HCT116 (cell line): ENCODE measurements at regions not wholly inside any gene's neighbourhood (a gene's known extent, or its start where the extent isn't known, plus 50 kb on each side); places are given as distances from the start of the nearest gene placed in this dataset.
"Not testable (repeated sequence)": the region's sequence is repeated elsewhere in the genome, so short reads cannot be mapped to it uniquely, and the experiment has no call there.

Experiments
- ATAC-seq: fragments of 200-7000 bp; cut with Tn5 transposase; 2 replicates; pipeline ENCODE4 v1.9.1; 2020; ENCODE audit warnings: mild to moderate bottlenecking, moderate library complexity
- BruUV-seq: library from RNA; stranded (reverse); fragments of 400-500 nt; replicated peaks from 2 replicates; lab custom pipeline; 2021; lab: Mats Ljungman, UMichigan
- CTCF ChIA-PET: fragments of 300-600 bp; sonication (Branson Sonifier 250); formaldehyde crosslinking; loops from one replicate; lab custom pipeline; 2021; ENCODE audit warnings: antibody characterized with exemption; lab: Charles Lee
- POLR2A ChIA-PET: fragments of 300-600, 350-600 bp; sonication (Branson Sonifier 250); formaldehyde crosslinking; loops from one replicate; lab custom pipeline; 2021; ENCODE audit warnings: antibody characterized with exemption; lab: Charles Lee
- RAD21 ChIA-PET, 2 experiments: fragments of 300-600 bp; sonication (Branson Sonifier 250); formaldehyde crosslinking; loops; one replicate each; lab custom pipeline; 2023; ENCODE audit warnings: low total read pairs in 2 of 2; ENCODE audit not compliant: uncharacterized antibody in 2 of 2, unreplicated experiment in 2 of 2, low non-redundant PET in 1 of 2; lab: Charles Lee
- DNase-seq: peaks from one replicate; pipeline ENCODE4 v3.0.0-alpha.2; 2010; ENCODE audit warnings: low read depth, low spot score
- H2AFZ ChIP-seq: fragments of 200-600 bp; shearing (Covaris generic), sonication (generic); 2 replicates; pipeline ENCODE4 v1.6.1; 2017; ENCODE audit warnings: low read depth, mixed run types, mixed read lengths, antibody characterized with exemption, low read length; ENCODE audit not compliant: poor library complexity, severe bottlenecking
- H3K27ac ChIP-seq: 2 replicates; pipeline ENCODE4 v1.5.1; 2012; ENCODE audit warnings: low read depth, low read length
- H3K27me3 ChIP-seq: fragments of 200-600 bp; sonication (generic); 2 replicates; pipeline ENCODE4 v1.6.1; 2016; ENCODE audit warnings: mixed run types, low read length, mixed read lengths; ENCODE audit not compliant: insufficient read depth
- H3K36me3 ChIP-seq, 2 experiments: fragments of 200-500 bp in 1 of 2; fragments of 200-600 bp in 1 of 2; sonication (Bioruptor generic) in 1 of 2; sonication (generic) in 1 of 2; 2 replicates each; pipeline versions ENCODE4 v1.5.1 to v1.6.1; 2014 to 2016; ENCODE audit warnings: low read length in 2 of 2, inconsistent platforms in 1 of 2, mixed read lengths in 1 of 2, mixed run types in 1 of 2; ENCODE audit not compliant: insufficient read depth in 2 of 2, control insufficient read depth in 1 of 2
- H3K4me1 ChIP-seq, 2 experiments: fragments of 200-600 bp in 1 of 2; sonication (generic) in 1 of 2; 2 replicates each; pipeline versions ENCODE4 v1.5.1 to v1.6.1; 2012 to 2017; ENCODE audit warnings: low read length in 2 of 2, inconsistent platforms in 1 of 2, mild to moderate bottlenecking in 1 of 2, mixed read lengths in 1 of 2, mixed run types in 1 of 2, moderate library complexity in 1 of 2; ENCODE audit not compliant: insufficient read depth in 2 of 2, control insufficient read depth in 1 of 2
- H3K4me2 ChIP-seq: fragments of 200-600 bp; sonication (generic); 2 replicates; pipeline ENCODE4 v1.6.1; 2017; ENCODE audit warnings: mixed run types, low read length, mixed read lengths
- H3K4me3 ChIP-seq, 2 experiments: fragments of 200-600 bp in 1 of 2; sonication (generic) in 1 of 2; replicated peaks in 1 of 2; 2 replicates each; pipeline ENCODE4 v1.5.1; 2011 to 2016; ENCODE audit warnings: low read length in 2 of 2, control low read depth in 1 of 2, low read depth in 1 of 2, mild to moderate bottlenecking in 1 of 2, mixed read lengths in 1 of 2, mixed run types in 1 of 2
- H3K79me2 ChIP-seq: fragments of 200-600 bp; sonication (generic); 2 replicates; pipeline ENCODE4 v1.6.1; 2017; ENCODE audit warnings: mild to moderate bottlenecking, mixed run types, low read length, moderate library complexity, mixed read lengths; ENCODE audit not compliant: insufficient read depth
- H3K9ac ChIP-seq: fragments of 200-600 bp; sonication (generic); 2 replicates; pipeline ENCODE4 v1.6.1; 2016; ENCODE audit warnings: low read length, mixed read lengths
- H3K9me2 ChIP-seq: fragments of 200-600 bp; sonication (generic), shearing (Covaris generic); 2 replicates; pipeline ENCODE4 v1.6.1; 2017; ENCODE audit warnings: mixed run types, mild to moderate bottlenecking, moderate library complexity; ENCODE audit not compliant: insufficient read depth
- H3K9me3 ChIP-seq, 2 experiments: fragments of 200-500 bp in 1 of 2; fragments of 200-600 bp in 1 of 2; sonication (Bioruptor generic) in 1 of 2; sonication (generic) in 1 of 2; 2 replicates each; pipeline ENCODE4 v1.6.1; 2014 to 2017; ENCODE audit warnings: low read length in 2 of 2, mixed read lengths in 2 of 2, inconsistent platforms in 1 of 2, low read depth in 1 of 2, mild to moderate bottlenecking in 1 of 2, mixed run types in 1 of 2, moderate library complexity in 1 of 2; ENCODE audit not compliant: control insufficient read depth in 1 of 2, insufficient read depth in 1 of 2
- H4K20me1 ChIP-seq: fragments of 200-600 bp; sonication (generic), shearing (Covaris generic); 2 replicates; pipeline ENCODE4 v1.6.1; 2017; ENCODE audit warnings: mixed run types, mild to moderate bottlenecking, moderate library complexity; ENCODE audit not compliant: insufficient read depth
- CBX3 ChIP-seq: IDR thresholded peaks from 2 replicates; pipeline ENCODE4 v1.6.1; 2012; ENCODE audit warnings: low read depth
- CEBPB ChIP-seq: IDR thresholded peaks from 2 replicates; pipeline ENCODE4 v1.6.1; 2012; ENCODE audit warnings: low read depth
- EZH2 ChIP-seq: fragments of 200-600 bp; sonication (generic); IDR thresholded peaks from 2 replicates; pipeline ENCODE4 v1.6.1; 2017; ENCODE audit warnings: antibody characterized with exemption, mixed run types
- EZH2phosphoT487 ChIP-seq: fragments of 200-600 bp; IDR thresholded peaks from 2 replicates; pipeline ENCODE4 v1.6.1; 2018; ENCODE audit warnings: antibody characterized with exemption, borderline replicate concordance
- FOSL1 ChIP-seq: IDR thresholded peaks from 2 replicates; pipeline ENCODE4 v1.6.1; 2012; ENCODE audit warnings: low read depth
- JUND ChIP-seq: IDR thresholded peaks from 2 replicates; pipeline ENCODE4 v1.6.1; 2012
- POLR2A ChIP-seq: IDR thresholded peaks from 2 replicates; pipeline ENCODE4 v1.7.0; 2011; ENCODE audit warnings: borderline replicate concordance; ENCODE audit not compliant: insufficient read depth, insufficient read length; ENCODE audit errors: extremely low read depth
- POLR2AphosphoS5 ChIP-seq: IDR thresholded peaks from 2 replicates; pipeline ENCODE4 v1.6.1; 2011; ENCODE audit warnings: mild to moderate bottlenecking, low read depth, low read length, moderate library complexity
- RAD21 ChIP-seq: IDR thresholded peaks from 2 replicates; pipeline ENCODE4 v1.6.1; 2012; ENCODE audit warnings: low read depth, mild to moderate bottlenecking
- REST ChIP-seq: IDR thresholded peaks from 2 replicates; pipeline ENCODE4 v1.6.1; 2012; ENCODE audit warnings: low read depth
- SP1 ChIP-seq: IDR thresholded peaks from 2 replicates; pipeline ENCODE4 v1.6.1; 2012; ENCODE audit warnings: low read depth
- TCF7L2 ChIP-seq: IDR thresholded peaks from 2 replicates; pipeline ENCODE4 v1.7.0; 2011; ENCODE audit warnings: borderline replicate concordance, inconsistent platforms; ENCODE audit not compliant: insufficient read depth, insufficient read length; ENCODE audit errors: extremely low read depth
- YY1 ChIP-seq: IDR thresholded peaks from 2 replicates; pipeline ENCODE4 v1.6.1; 2011; ENCODE audit warnings: low read length, low read depth, moderate library complexity, mild to moderate bottlenecking; ENCODE audit not compliant: insufficient replicate concordance; ENCODE audit errors: extremely low read depth
- ZFX ChIP-seq: fragments of 450-650 bp; IDR thresholded peaks from 2 replicates; pipeline ENCODE4 v1.6.1; 2017
- ZNF274 ChIP-seq: fragments of 200-500 bp; sonication (Bioruptor generic); IDR thresholded peaks from 2 replicates; pipeline ENCODE4 v1.6.1; 2014; ENCODE audit warnings: mild to moderate bottlenecking, low read depth, low read length, inconsistent platforms
- intact Hi-C: fragments of 100-400 bp; cut with micrococcal nuclease; formaldehyde crosslinking; loops from 2 replicates; pipeline ENCODE4 v1.10.0; 2022
- TF ChIP-seq, protein P1 (sequence below), 3 experiments: fragments of 200-600 bp in 1 of 3; sonication (generic) in 1 of 3; IDR thresholded peaks in 2 of 3; conservative IDR thresholded peaks in 1 of 3; 2 replicates each; pipeline ENCODE4 v1.5.1; 2012 to 2017; ENCODE audit warnings: low read depth in 2 of 3, low read length in 2 of 3, antibody characterized with exemption in 1 of 3, borderline replicate concordance in 1 of 3, control low read depth in 1 of 3, mild to moderate bottlenecking in 1 of 3, mixed read lengths in 1 of 3, mixed run types in 1 of 3, moderate library complexity in 1 of 3; ENCODE audit not compliant: insufficient read depth in 1 of 3
- TF ChIP-seq, protein P2 (sequence below): IDR thresholded peaks from 2 replicates; pipeline ENCODE4 v1.6.1; 2012

GRCh38 chr1:79230751-79231150 is 224.2 kb upstream of the ADGRL4 start:
- H3K4me2 ChIP-seq, H3K27me3 ChIP-seq, H3K4me1 ChIP-seq, POLR2A ChIA-PET, intact Hi-C loops, H3K36me3 ChIP-seq, H3K79me2 ChIP-seq, H4K20me1 ChIP-seq, RAD21 ChIA-PET, H3K27ac ChIP-seq, H3K9me2 ChIP-seq, BruUV-seq, CTCF ChIA-PET, H3K9me3 ChIP-seq, DNase-seq, H3K9ac ChIP-seq, ATAC-seq, H2AFZ ChIP-seq, H3K4me3 ChIP-seq: not testable (repeated sequence)

- Histone ChIP-seq H3K4me3 (no peak overlapping the region), H3K27ac (no peak overlapping the region), H3K79me2 (no peaks in the 10 kb centered on the region), H3K9ac (no peak overlapping the region), H3K9me2 (no peaks in the 10 kb centered on the region), H3K36me3 (no peaks in the 10 kb centered on the region), H3K4me2 (no peak overlapping the region), H3K27me3 (no peaks in the 10 kb centered on the region), H3K9me3 (no peaks in the 10 kb centered on the region), H3K4me1 (no peaks in the 10 kb centered on the region), H2AFZ (no peak overlapping the region), H4K20me1 (no peaks in the 10 kb centered on the region)
- ChIA-PET CTCF (no interaction called here), RAD21 (no interaction called here), POLR2A (no interaction called here)
- DNase-seq: no peak
- intact Hi-C loops: no loop called here
- TF ChIP-seq REST (no peak), EZH2phosphoT487 (no peak), JUND (no peak), SP1 (no peak), ZFX (no peak), RAD21 (no peak), ZNF274 (no peak), FOSL1 (no peak), YY1 (no peak), CBX3 (no peak), POLR2A (no peak), CEBPB (no peak), EZH2 (no peak), TCF7L2 (no peak), POLR2AphosphoS5 (no peak)
- TF ChIP-seq, protein P1, sequence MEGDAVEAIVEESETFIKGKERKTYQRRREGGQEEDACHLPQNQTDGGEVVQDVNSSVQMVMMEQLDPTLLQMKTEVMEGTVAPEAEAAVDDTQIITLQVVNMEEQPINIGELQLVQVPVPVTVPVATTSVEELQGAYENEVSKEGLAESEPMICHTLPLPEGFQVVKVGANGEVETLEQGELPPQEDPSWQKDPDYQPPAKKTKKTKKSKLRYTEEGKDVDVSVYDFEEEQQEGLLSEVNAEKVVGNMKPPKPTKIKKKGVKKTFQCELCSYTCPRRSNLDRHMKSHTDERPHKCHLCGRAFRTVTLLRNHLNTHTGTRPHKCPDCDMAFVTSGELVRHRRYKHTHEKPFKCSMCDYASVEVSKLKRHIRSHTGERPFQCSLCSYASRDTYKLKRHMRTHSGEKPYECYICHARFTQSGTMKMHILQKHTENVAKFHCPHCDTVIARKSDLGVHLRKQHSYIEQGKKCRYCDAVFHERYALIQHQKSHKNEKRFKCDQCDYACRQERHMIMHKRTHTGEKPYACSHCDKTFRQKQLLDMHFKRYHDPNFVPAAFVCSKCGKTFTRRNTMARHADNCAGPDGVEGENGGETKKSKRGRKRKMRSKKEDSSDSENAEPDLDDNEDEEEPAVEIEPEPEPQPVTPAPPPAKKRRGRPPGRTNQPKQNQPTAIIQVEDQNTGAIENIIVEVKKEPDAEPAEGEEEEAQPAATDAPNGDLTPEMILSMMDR (IDR thresholded peaks at IDR 0.05 in 2 of 3, conservative IDR thresholded peaks at IDR 0.05 in 1 of 3; ENCODE audit: borderline replicate concordance in 1 of 3, insufficient read depth in 1 of 3, low read depth in 2 of 3, low read length in 2 of 3): no peak
- TF ChIP-seq, protein P2, sequence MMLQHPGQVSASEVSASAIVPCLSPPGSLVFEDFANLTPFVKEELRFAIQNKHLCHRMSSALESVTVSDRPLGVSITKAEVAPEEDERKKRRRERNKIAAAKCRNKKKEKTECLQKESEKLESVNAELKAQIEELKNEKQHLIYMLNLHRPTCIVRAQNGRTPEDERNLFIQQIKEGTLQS: no peak
- no peak for ATAC-seq
- no TSS peak for BruUV-seq
Observed at GRCh38 chr1:79226963-79227362, 220.4 kb upstream of the ADGRL4 start.
